Sigmoid colon (tissue), 6 donors: ENCODE measurements at regions not wholly inside any gene's neighbourhood (a gene's known extent, or its start where the extent isn't known, plus 50 kb on each side); places are given as distances from the start of the nearest gene placed in this dataset.

Source experiments
- DNase-seq: peaks from one replicate; pipeline ENCODE4 v3.0.0-alpha.2; 2019
- H3K27ac ChIP-seq, 4 donors: fragments of 200-600 bp; sonication (generic); one replicate each; pipeline ENCODE4 v1.5.1; 2016 to 2019; ENCODE audit warnings: mild to moderate bottlenecking in 1 of 4
- H3K27me3 ChIP-seq, 3 donors: fragments of 200-600 bp; sonication (generic); one replicate each; pipeline ENCODE4 v1.5.1; 2019; ENCODE audit warnings: mild to moderate bottlenecking in 1 of 3
- H3K36me3 ChIP-seq, 4 donors: fragments of 200-600 bp; sonication (generic); one replicate each; pipeline ENCODE4 v1.5.1; 2016 to 2019
- H3K4me1 ChIP-seq, 4 donors: fragments of 200-600 bp; sonication (generic); one replicate each; pipeline ENCODE4 v1.5.1; 2017 to 2019
- H3K4me3 ChIP-seq, 4 donors: fragments of 200-600 bp; sonication (generic); one replicate each; pipeline ENCODE4 v1.5.1; 2017 to 2019; ENCODE audit warnings: mild to moderate bottlenecking in 2 of 4, moderate library complexity in 1 of 4
- H3K9me3 ChIP-seq, 4 donors: fragments of 200-600 bp in 3 of 4; sonication (generic) in 3 of 4; one replicate each; pipeline versions ENCODE4 v1.5.1 to v1.6.1; 2013 to 2019
- EP300 ChIP-seq, 4 donors: sonication (generic); formaldehyde crosslinking; IDR thresholded peaks; one replicate each; pipeline ENCODE4 v1.6.1; 2017; ENCODE audit warnings: antibody characterized with exemption in 4 of 4
- POLR2A ChIP-seq, 2 donors: fragments of 450-650 bp; IDR thresholded peaks; one replicate each; pipeline ENCODE4 v1.6.1; 2016; ENCODE audit warnings: antibody characterized with exemption in 2 of 2, mild to moderate bottlenecking in 2 of 2, moderate library complexity in 2 of 2
- POLR2AphosphoS5 ChIP-seq, 4 donors: sonication (generic); formaldehyde crosslinking; IDR thresholded peaks; one replicate each; pipeline ENCODE4 v1.6.1; 2017; ENCODE audit warnings: antibody characterized with exemption in 4 of 4
- WGBS, 2 donors: extraction: QIAGEN DNeasy Blood & Tissue Kit; methylation state at CpG; one replicate each; pipeline ENCODE4 v1.1.7; 2013; 5-methylcytosine and 5-hydroxymethylcytosine counted together
- intact Hi-C: fragments of 100-400 bp; cut with DNase I; formaldehyde crosslinking; loops from one replicate; pipeline ENCODE4 v1.15.1; 2023
- small RNA-seq, 3 donors: library from RNA; depleted of rRNA; stranded (forward); fragments of <200 nt; gene quantifications; one replicate each; pipeline ENCODE3, GENCODE V24; 2016
- TF ChIP-seq, protein P1 (sequence below), 4 experiments: fragments of 450-650 bp in 3 of 4; fragments of 200-600 bp in 1 of 4; IDR thresholded peaks; one replicate each; pipeline ENCODE4 v1.5.1; 2016 to 2019; ENCODE audit warnings: antibody characterized with exemption in 4 of 4, mild to moderate bottlenecking in 3 of 4, moderate library complexity in 2 of 4
- donor health status: healthy with polysubstance abuse.
- donor health status: healthy.

DNA sequence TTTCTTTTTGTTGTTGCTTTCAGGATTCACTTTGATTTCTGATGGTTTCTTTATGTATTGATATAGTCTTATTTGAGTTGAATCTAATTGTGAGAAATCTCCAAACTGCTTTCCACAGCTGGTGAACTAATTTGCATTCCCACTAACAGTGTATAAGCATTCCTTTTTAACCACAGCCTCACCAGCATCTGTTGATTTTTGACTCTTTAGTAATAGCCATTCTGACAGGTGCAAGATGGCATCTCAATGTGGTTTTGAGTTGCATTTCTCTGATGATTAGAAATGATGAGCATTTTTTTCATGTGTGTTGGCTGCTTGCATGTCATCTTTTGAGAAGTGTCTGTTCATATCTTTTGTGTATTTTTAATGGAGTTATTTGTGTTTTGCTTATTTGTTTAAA lies 1023.1 kb downstream of the SH3BGRL start:
- no peak for DNase-seq
- intact Hi-C loops: no loop called here
- no peak overlapping the region for H3K4me3 ChIP-seq
- TF ChIP-seq POLR2A (IDR thresholded peaks at IDR 0.05) (no peak), POLR2AphosphoS5 (IDR thresholded peaks at IDR 0.05) (no peak), EP300 (IDR thresholded peaks at IDR 0.05) (no peak)
- TF ChIP-seq, protein P1, sequence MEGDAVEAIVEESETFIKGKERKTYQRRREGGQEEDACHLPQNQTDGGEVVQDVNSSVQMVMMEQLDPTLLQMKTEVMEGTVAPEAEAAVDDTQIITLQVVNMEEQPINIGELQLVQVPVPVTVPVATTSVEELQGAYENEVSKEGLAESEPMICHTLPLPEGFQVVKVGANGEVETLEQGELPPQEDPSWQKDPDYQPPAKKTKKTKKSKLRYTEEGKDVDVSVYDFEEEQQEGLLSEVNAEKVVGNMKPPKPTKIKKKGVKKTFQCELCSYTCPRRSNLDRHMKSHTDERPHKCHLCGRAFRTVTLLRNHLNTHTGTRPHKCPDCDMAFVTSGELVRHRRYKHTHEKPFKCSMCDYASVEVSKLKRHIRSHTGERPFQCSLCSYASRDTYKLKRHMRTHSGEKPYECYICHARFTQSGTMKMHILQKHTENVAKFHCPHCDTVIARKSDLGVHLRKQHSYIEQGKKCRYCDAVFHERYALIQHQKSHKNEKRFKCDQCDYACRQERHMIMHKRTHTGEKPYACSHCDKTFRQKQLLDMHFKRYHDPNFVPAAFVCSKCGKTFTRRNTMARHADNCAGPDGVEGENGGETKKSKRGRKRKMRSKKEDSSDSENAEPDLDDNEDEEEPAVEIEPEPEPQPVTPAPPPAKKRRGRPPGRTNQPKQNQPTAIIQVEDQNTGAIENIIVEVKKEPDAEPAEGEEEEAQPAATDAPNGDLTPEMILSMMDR (IDR thresholded peaks at IDR 0.05): no peak
- no peaks in the 10 kb centered on the region for H3K4me1 ChIP-seq
- no peak overlapping the region for H3K27ac ChIP-seq
- no peaks in the 10 kb centered on the region for H3K27me3 ChIP-seq
- H3K36me3 ChIP-seq: no peaks in the 10 kb centered on the region
- peaks cover 0 to 2% (median 0%) of the 10 kb centered on the region in 4 donors for H3K9me3 ChIP-seq

DNA sequence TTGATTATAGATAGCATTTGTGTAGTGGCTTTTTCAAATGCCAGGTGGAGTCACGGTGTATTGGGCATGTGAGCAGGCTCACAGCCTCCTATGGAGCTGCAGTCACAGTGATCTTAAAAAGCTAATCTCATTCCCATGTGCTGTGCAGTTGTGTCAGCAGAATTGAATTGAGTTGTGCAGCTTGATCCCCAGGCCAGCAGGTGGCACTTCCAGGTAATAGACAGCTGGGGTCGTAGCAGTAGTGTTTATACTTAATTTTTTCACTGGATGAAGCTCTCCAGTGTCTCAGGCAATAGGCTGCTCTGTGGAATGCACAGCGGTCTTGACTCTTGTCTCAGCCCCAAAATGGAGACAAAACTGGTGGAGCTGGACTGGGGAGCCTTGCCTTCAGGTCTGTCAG lies 1028.1 kb downstream of the SH3BGRL start:
- Histone ChIP-seq H3K27ac (no peak overlapping the region), H3K36me3 (no peaks in the 10 kb centered on the region), H3K4me3 (no peak overlapping the region), H3K27me3 (no peaks in the 10 kb centered on the region), H3K4me1 (no peaks in the 10 kb centered on the region), H3K9me3 (no peaks in the 10 kb centered on the region)
- DNase-seq: no peak
- intact Hi-C loops: no loop called here
- 60 to 68% methylated on average over 3 of the region's 3 CpGs for WGBS, 2 donors
- TF ChIP-seq POLR2AphosphoS5 (IDR thresholded peaks at IDR 0.05) (no peak), EP300 (IDR thresholded peaks at IDR 0.05) (no peak), POLR2A (IDR thresholded peaks at IDR 0.05) (no peak)
- TF ChIP-seq, protein P1 (IDR thresholded peaks at IDR 0.05): no peak

DNA sequence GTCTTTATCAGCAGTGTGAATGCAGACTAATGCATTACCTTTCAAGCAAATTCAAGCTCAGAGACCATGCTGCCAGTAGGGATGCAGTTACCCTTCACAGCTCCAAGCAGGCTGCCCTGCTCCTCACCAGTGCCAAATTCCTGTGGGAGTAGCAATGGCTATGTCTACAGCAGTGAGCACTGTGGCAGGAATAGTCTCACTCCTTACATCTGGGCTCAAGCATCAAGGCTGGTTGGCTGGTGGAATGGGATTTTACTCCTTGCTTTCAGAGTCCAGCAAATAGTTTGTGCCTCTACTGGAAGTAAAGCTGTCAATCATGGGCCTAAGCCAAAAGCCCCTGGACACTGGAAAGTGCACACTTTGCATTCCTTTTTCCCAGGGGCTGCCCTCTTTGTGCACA lies 1030.8 kb downstream of the SH3BGRL start:
- TF ChIP-seq, protein P1 (IDR thresholded peaks at IDR 0.05): no peak
- TF ChIP-seq EP300 (IDR thresholded peaks at IDR 0.05) (no peak), POLR2A (IDR thresholded peaks at IDR 0.05) (no peak), POLR2AphosphoS5 (IDR thresholded peaks at IDR 0.05) (no peak)
- no peak for DNase-seq
- H3K27me3 ChIP-seq: no peaks in the 10 kb centered on the region
- no peaks in the 10 kb centered on the region for H3K36me3 ChIP-seq
- intact Hi-C loops: no loop called here
- no peaks in the 10 kb centered on the region for H3K4me1 ChIP-seq
- H3K27ac ChIP-seq: no peak overlapping the region
- H3K9me3 ChIP-seq: peaks cover 0 to 4% (median 0%) of the 10 kb centered on the region in 4 donors
- no peak overlapping the region for H3K4me3 ChIP-seq

DNA sequence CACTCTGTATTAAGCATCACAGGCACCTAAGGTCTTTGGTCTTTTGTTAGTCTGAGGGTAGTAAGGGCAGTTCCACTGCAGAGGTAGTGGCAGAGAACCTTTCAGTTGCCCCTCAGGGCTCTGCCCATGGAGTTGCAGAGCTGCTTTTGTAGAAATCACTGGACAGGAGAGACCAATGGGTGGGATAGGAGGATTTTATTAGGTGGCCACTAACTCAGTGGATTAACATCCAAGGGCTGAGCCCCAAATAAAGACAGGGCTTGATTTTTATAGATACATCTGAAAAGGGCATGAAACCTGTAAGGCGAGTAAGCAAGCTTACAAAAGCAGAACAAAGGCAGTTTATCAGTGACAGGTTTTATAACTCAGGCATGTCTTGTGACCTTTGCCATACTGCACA lies 1035.4 kb downstream of the SH3BGRL start:
- Histone ChIP-seq H3K4me1 (no peaks in the 10 kb centered on the region), H3K9me3 (peaks cover 0 to 7% (median 0%) of the 10 kb centered on the region in 4 donors), H3K4me3 (no peak overlapping the region), H3K27ac (no peak overlapping the region), H3K36me3 (no peaks in the 10 kb centered on the region), H3K27me3 (no peaks in the 10 kb centered on the region)
- no peak for DNase-seq
- TF ChIP-seq, protein P1 (IDR thresholded peaks at IDR 0.05): no peak
- no peak for TF ChIP-seq POLR2A (IDR thresholded peaks at IDR 0.05)
- TF ChIP-seq POLR2AphosphoS5 (IDR thresholded peaks at IDR 0.05): no peak
- TF ChIP-seq EP300 (IDR thresholded peaks at IDR 0.05): no peak
- WGBS, 2 donors: 63 to 82% methylated on average over 1 of the region's 1 CpG
- intact Hi-C loops: no loop called here

Small RNAs in the stretch of these regions (small RNA-seq; reads per million reads assigned to genes)
- 0 reads per million in 3 donors for gene RNU6-974P
